GM23338 (cell line): ENCODE measurements at regions not wholly inside any gene's neighbourhood (a gene's known extent, or its start where the extent isn't known, plus 50 kb on each side); places are given as distances from the start of the nearest gene placed in this dataset.

ENCODE experiments used
- ATAC-seq: fragments of 200-7000 bp; cut with Tn5 transposase; 3 replicates; pipeline ENCODE4 v1.9.1; 2020
- DNase-seq: peaks from one replicate; pipeline ENCODE4 v3.0.0-alpha.2; 2015; ENCODE audit warnings: low spot score
- H2AFZ ChIP-seq: fragments of 200-600 bp; sonication (generic); 2 replicates; pipeline ENCODE4 v1.8.0; 2016; ENCODE audit warnings: antibody characterized with exemption, mild to moderate bottlenecking, moderate library complexity
- H3F3A ChIP-seq: fragments of 200-600 bp; sonication (generic); replicated peaks from 2 replicates; pipeline ENCODE4 v1.8.0; 2017; ENCODE audit warnings: antibody characterized with exemption, mixed run types, low read depth
- H3K27ac ChIP-seq: fragments of 200-600 bp; sonication (generic); 2 replicates; pipeline ENCODE4 v1.6.1; 2016; ENCODE audit warnings: low read depth
- H3K27me3 ChIP-seq: fragments of 200-600 bp; sonication (generic); 2 replicates; pipeline ENCODE4 v1.8.0; 2016; ENCODE audit warnings: mild to moderate bottlenecking, mixed run types, moderate library complexity; ENCODE audit not compliant: insufficient read depth
- H3K36me3 ChIP-seq: fragments of 200-600 bp; sonication (generic); 2 replicates; pipeline ENCODE4 v1.8.0; 2016; ENCODE audit warnings: mild to moderate bottlenecking; ENCODE audit not compliant: insufficient read depth
- H3K4me1 ChIP-seq: fragments of 200-600 bp; sonication (generic); 2 replicates; pipeline ENCODE4 v1.8.0; 2016; ENCODE audit warnings: mild to moderate bottlenecking, moderate library complexity; ENCODE audit not compliant: insufficient read depth
- H3K4me2 ChIP-seq: fragments of 200-600 bp; sonication (generic); 2 replicates; pipeline ENCODE4 v1.7.1; 2017; ENCODE audit warnings: mixed run types
- H3K4me3 ChIP-seq: fragments of 200-600 bp; sonication (generic); 2 replicates; pipeline ENCODE4 v1.6.1; 2016; ENCODE audit warnings: mixed run types
- H3K79me2 ChIP-seq: fragments of 200-600 bp; sonication (generic); replicated peaks from 2 replicates; pipeline ENCODE4 v1.8.0; 2017; ENCODE audit warnings: mild to moderate bottlenecking; ENCODE audit not compliant: insufficient read depth
- H3K9me2 ChIP-seq: fragments of 200-600 bp; sonication (generic); 2 replicates; pipeline ENCODE4 v1.8.0; 2017; ENCODE audit not compliant: insufficient read depth
- H4K20me1 ChIP-seq: fragments of 200-600 bp; sonication (generic); replicated peaks from 2 replicates; pipeline ENCODE4 v1.8.0; 2017; ENCODE audit warnings: mild to moderate bottlenecking; ENCODE audit not compliant: insufficient read depth
- H3K27ac Mint-ChIP-seq: 2 replicates; pipeline ENCODE4 v1.8.0; 2020; ENCODE audit warnings: inconsistent platforms, mild to moderate bottlenecking, moderate library complexity, mixed read lengths
- H3K27me3 Mint-ChIP-seq: 3 replicates; pipeline ENCODE4 v1.8.0; 2022; ENCODE audit warnings: low read depth, mild to moderate bottlenecking, moderate library complexity, mixed read lengths, inconsistent platforms; ENCODE audit not compliant: insufficient read depth, poor library complexity
- H3K36me3 Mint-ChIP-seq: 3 replicates; pipeline ENCODE4 v1.8.0; 2021; ENCODE audit warnings: low read depth, mild to moderate bottlenecking, inconsistent platforms, moderate library complexity, mixed read lengths
- H3K4me1 Mint-ChIP-seq: 3 replicates; pipeline ENCODE4 v1.8.0; 2020; ENCODE audit warnings: mild to moderate bottlenecking, inconsistent platforms, mixed read lengths
- H3K4me3 Mint-ChIP-seq: 3 replicates; pipeline ENCODE4 v1.8.0; 2021; ENCODE audit warnings: moderate library complexity, mild to moderate bottlenecking, inconsistent platforms, mixed read lengths
- H3K9me3 Mint-ChIP-seq: 3 replicates; pipeline ENCODE4 v1.8.0; 2020; ENCODE audit warnings: moderate library complexity, mild to moderate bottlenecking, inconsistent platforms, mixed read lengths
- CTCF ChIP-seq, 2 experiments: fragments of 200-600 bp in 1 of 2; sonication (generic) in 1 of 2; conservative IDR thresholded peaks; 2 replicates each; pipeline versions ENCODE4 v1.5.1 to v1.6.1; 2016 to 2017; ENCODE audit warnings: antibody characterized with exemption in 2 of 2, low read depth in 2 of 2, mild to moderate bottlenecking in 2 of 2, moderate library complexity in 1 of 2
- ETS1 ChIP-seq: IDR thresholded peaks from 2 replicates; pipeline ENCODE4 v1.6.1; 2016; ENCODE audit warnings: antibody characterized with exemption
- EZH2 ChIP-seq: fragments of 200-600 bp; sonication (generic); IDR thresholded peaks from one replicate; pipeline ENCODE4 v1.8.0; 2017; ENCODE audit warnings: antibody characterized with exemption, mild to moderate bottlenecking, low read depth; ENCODE audit not compliant: unreplicated experiment
- EZH2phosphoT487 ChIP-seq: fragments of 200-600 bp; sonication (generic); IDR thresholded peaks from one replicate; pipeline ENCODE4 v1.8.1; 2018; ENCODE audit warnings: antibody characterized with exemption; ENCODE audit not compliant: unreplicated experiment
- JUNB ChIP-seq: IDR thresholded peaks from one replicate; pipeline ENCODE4 v1.6.1; 2016; ENCODE audit warnings: antibody characterized with exemption; ENCODE audit not compliant: unreplicated experiment
- NANOG ChIP-seq: IDR thresholded peaks from 2 replicates; pipeline ENCODE4 v1.6.1; 2016; ENCODE audit warnings: antibody characterized with exemption, borderline replicate concordance
- POLR2AphosphoS5 ChIP-seq: IDR thresholded peaks from 2 replicates; pipeline ENCODE4 v1.6.1; 2016; ENCODE audit warnings: antibody characterized with exemption, low read depth
- STAT1 ChIP-seq: IDR thresholded peaks from one replicate; pipeline ENCODE4 v1.6.1; 2016; ENCODE audit warnings: antibody characterized with exemption; ENCODE audit not compliant: unreplicated experiment
- ZNF114 ChIP-seq: fragments of 250-450 bp; sonication (Bioruptor Pico); IDR thresholded peaks from 2 replicates; pipeline ENCODE4 v1.5.0; 2020; ENCODE audit warnings: mild to moderate bottlenecking, moderate library complexity
- ZNF331 ChIP-seq: fragments of 250-450 bp; sonication (Bioruptor Pico); IDR thresholded peaks from 2 replicates; pipeline ENCODE4 v1.5.0; 2020; ENCODE audit warnings: low read depth, mild to moderate bottlenecking, moderate library complexity
- TF ChIP-seq, protein P1 (sequence below): fragments of 250-450 bp; sonication (Bioruptor Pico); IDR thresholded peaks from 2 replicates; pipeline ENCODE4 v1.5.0; 2020; ENCODE audit warnings: mild to moderate bottlenecking, moderate library complexity

DNA sequence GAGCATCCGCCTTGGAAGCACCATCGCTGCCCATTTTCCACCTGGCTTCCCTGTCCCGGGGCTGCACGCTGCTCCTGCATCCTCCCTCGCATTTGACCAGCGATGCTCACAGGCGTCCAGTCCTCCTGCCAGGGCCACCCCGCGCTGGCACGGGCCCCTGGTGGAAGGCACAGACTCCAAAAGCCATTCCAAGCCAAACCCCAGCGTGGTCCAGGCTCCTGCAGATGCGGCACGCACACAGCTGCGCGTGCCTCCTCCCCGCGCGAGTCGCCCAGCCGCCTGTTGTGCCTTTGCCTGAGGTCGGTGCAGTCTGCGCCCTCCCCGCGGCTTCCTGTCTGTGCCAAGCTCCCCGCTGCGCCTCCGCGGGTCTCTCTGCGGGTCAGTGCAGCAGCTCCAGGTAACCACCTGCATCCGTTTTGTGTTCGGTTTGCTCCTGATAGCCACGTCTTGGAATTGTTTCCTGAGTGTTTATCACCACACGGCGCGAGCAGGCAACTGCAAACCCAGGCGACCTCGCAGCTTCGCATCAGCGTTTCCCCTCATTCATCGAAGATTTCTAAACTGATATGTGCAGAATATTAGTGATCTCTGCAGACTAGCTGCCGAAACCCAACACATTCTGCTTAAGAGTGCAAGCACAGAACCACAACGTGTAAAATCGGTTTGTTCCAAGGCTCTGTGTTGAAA lies 65.2 kb upstream of the SALL3 start:
- TF ChIP-seq JUNB (no peak), CTCF (conservative IDR thresholded peaks at IDR 0.05; ENCODE audit: low read depth in 2 of 2) (no peak), STAT1 (no peak)

GRCh38 chr18:78915446-78916008 lies 64.1 kb upstream of the SALL3 start:
- Mint-ChIP-seq H3K4me3 (no peak overlapping the region), H3K27me3 (peaks cover 3% of the 10 kb centered on the region), H3K36me3 (peaks cover 19% of the 10 kb centered on the region), H3K4me1 (no peaks in the 10 kb centered on the region), H3K27ac (no peak overlapping the region), H3K9me3 (peaks cover 58% of the 10 kb centered on the region)
- H2AFZ ChIP-seq: peak overlapping the region; percentile 52; the same call in 1 of the 2 replicates
- H3K4me1 ChIP-seq: no peaks in the 10 kb centered on the region
- no peak overlapping the region for H3K27ac ChIP-seq
- no peak overlapping the region for H3K4me3 ChIP-seq
- TF ChIP-seq STAT1 (no peak), EZH2 (no peak), JUNB (no peak), ZNF114 (CRISPR knock-in tag) (no peak), EZH2phosphoT487 (no peak), NANOG (no peak), ZNF331 (CRISPR knock-in tag) (no peak), ETS1 (no peak), POLR2AphosphoS5 (no peak)
- TF ChIP-seq, protein P1, sequence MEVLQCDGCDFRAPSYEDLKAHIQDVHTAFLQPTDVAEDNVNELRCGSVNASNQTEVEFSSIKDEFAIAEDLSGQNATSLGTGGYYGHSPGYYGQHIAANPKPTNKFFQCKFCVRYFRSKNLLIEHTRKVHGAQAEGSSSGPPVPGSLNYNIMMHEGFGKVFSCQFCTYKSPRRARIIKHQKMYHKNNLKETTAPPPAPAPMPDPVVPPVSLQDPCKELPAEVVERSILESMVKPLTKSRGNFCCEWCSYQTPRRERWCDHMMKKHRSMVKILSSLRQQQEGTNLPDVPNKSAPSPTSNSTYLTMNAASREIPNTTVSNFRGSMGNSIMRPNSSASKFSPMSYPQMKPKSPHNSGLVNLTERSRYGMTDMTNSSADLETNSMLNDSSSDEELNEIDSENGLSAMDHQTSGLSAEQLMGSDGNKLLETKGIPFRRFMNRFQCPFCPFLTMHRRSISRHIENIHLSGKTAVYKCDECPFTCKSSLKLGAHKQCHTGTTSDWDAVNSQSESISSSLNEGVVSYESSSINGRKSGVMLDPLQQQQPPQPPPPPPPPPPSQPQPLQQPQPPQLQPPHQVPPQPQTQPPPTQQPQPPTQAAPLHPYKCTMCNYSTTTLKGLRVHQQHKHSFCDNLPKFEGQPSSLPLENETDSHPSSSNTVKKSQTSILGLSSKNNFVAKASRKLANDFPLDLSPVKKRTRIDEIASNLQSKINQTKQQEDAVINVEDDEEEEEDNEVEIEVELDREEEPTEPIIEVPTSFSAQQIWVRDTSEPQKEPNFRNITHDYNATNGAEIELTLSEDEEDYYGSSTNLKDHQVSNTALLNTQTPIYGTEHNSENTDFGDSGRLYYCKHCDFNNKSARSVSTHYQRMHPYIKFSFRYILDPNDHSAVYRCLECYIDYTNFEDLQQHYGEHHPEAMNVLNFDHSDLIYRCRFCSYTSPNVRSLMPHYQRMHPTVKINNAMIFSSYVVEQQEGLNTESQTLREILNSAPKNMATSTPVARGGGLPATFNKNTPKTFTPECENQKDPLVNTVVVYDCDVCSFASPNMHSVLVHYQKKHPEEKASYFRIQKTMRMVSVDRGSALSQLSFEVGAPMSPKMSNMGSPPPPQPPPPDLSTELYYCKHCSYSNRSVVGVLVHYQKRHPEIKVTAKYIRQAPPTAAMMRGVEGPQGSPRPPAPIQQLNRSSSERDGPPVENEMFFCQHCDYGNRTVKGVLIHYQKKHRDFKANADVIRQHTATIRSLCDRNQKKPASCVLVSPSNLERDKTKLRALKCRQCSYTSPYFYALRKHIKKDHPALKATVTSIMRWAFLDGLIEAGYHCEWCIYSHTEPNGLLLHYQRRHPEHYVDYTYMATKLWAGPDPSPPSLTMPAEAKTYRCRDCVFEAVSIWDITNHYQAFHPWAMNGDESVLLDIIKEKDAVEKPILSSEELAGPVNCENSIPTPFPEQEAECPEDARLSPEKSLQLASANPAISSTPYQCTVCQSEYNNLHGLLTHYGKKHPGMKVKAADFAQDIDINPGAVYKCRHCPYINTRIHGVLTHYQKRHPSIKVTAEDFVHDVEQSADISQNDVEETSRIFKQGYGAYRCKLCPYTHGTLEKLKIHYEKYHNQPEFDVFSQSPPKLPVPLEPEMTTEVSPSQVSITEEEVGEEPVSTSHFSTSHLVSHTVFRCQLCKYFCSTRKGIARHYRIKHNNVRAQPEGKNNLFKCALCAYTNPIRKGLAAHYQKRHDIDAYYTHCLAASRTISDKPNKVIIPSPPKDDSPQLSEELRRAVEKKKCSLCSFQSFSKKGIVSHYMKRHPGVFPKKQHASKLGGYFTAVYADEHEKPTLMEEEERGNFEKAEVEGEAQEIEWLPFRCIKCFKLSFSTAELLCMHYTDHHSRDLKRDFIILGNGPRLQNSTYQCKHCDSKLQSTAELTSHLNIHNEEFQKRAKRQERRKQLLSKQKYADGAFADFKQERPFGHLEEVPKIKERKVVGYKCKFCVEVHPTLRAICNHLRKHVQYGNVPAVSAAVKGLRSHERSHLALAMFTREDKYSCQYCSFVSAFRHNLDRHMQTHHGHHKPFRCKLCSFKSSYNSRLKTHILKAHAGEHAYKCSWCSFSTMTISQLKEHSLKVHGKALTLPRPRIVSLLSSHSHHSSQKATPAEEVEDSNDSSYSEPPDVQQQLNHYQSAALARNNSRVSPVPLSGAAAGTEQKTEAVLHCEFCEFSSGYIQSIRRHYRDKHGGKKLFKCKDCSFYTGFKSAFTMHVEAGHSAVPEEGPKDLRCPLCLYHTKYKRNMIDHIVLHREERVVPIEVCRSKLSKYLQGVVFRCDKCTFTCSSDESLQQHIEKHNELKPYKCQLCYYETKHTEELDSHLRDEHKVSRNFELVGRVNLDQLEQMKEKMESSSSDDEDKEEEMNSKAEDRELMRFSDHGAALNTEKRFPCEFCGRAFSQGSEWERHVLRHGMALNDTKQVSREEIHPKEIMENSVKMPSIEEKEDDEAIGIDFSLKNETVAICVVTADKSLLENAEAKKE: no peak
- H3K36me3 ChIP-seq: no peaks in the 10 kb centered on the region
- no peaks in the 10 kb centered on the region for H3F3A ChIP-seq
- H3K4me2 ChIP-seq: no peak overlapping the region
- H3K79me2 ChIP-seq: no peaks in the 10 kb centered on the region
- no peaks in the 10 kb centered on the region for H3K27me3 ChIP-seq
- H3K9me2 ChIP-seq: no peaks in the 10 kb centered on the region
- no peaks in the 10 kb centered on the region for H4K20me1 ChIP-seq
- ATAC-seq (no peak), DNase-seq (no peak)

More for the DNA sequence above, 65.2 kb upstream of the SALL3 start:
- Mint-ChIP-seq H3K36me3 (peaks cover 19% of the 10 kb centered on the region), H3K4me3 (no peak overlapping the region), H3K27ac (no peak overlapping the region), H3K9me3 (peaks cover 69% of the 10 kb centered on the region), H3K4me1 (no peaks in the 10 kb centered on the region), H3K27me3 (peaks cover 3% of the 10 kb centered on the region)
- H3F3A ChIP-seq: no peaks in the 10 kb centered on the region
- no peaks in the 10 kb centered on the region for H3K36me3 ChIP-seq
- no peaks in the 10 kb centered on the region for H3K4me1 ChIP-seq
- no peak overlapping the region for H3K4me2 ChIP-seq
- H3K27ac ChIP-seq: no peak overlapping the region
- no peaks in the 10 kb centered on the region for H3K27me3 ChIP-seq
- no peak overlapping the region for H3K4me3 ChIP-seq
- H3K79me2 ChIP-seq: no peaks in the 10 kb centered on the region
- H4K20me1 ChIP-seq: no peaks in the 10 kb centered on the region
- H3K9me2 ChIP-seq: no peaks in the 10 kb centered on the region
- ATAC-seq (no peak), DNase-seq (no peak)
- peak overlapping the region; percentile 52 for H2AFZ ChIP-seq
